Left renal cortex interstitium (tissue), 4 donors: ENCODE measurements at regions not wholly inside any gene's neighbourhood (a gene's known extent, or its start where the extent isn't known, plus 50 kb on each side); places are given as distances from the start of the nearest gene placed in this dataset.
"Not testable (repeated sequence)": the region's sequence is repeated elsewhere in the genome, so short reads cannot be mapped to it uniquely, and the experiment has no call there.

Experiments used
- DNase-seq, 4 donors: peaks; one replicate each; pipeline ENCODE4 v3.0.0-alpha.2; 2013; ENCODE audit warnings: low read depth in 4 of 4, low spot score in 2 of 4, missing footprints in 1 of 4

DNA sequence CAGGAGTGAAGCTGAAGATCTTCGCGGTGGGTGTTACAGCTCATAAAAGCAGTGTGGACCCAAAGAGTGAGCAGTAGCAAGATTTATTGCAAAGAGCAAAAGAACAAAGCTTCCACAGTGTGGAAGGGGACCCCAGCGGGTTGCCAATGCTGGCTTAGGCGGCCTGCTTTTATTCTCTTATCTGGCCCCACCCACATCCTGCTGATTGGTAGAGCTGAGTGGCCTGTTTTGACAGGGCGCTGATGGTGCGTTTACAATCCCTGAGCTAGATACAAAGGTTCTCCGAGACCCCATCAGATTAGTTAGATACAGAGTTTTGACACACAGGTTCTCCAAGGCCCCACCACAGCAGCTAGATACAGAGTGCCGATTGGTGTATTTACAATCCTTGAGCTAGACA, 875.0 kb downstream of the LRFN5 start:
- not testable (repeated sequence) for DNase-seq

DNA sequence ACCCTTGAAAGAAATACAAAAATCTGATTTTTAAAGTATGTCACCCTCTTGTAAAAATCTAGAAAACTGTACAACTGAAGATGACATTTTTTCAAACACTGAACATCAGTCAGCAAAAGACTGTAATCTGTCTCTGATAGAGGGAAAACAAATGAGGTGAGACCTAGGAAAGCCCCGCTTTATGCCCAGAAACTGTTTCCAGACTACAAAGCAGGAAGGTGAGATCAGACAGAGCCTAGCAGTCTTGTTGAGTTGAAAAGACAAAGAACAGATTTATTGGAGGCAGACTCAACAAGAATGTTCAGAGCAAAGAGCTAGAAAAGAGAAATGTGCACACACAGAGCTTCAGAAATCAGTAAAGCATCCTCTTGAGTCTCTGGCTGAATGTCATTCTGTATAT, 873.6 kb downstream of the LRFN5 start:
- DNase-seq: no peak

DNA sequence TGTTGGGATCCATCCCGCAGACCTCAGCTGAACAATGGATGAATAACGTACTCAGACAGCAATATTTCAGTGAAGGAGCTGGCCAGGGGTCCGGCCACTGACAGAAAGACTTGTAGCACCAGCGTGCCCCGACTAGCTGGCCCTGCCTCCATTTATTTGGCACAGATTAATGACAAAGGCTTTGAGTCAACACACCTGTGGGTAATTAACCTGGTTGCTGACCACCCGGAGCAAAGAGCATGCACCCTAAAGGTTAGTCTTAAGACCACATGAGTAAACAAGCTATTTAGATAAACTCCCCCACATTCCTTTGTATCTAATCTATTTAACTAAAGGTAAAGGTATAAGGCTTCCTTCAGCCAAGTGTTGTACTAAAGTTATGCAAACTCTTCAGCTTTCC, 868.6 kb downstream of the LRFN5 start:
- DNase-seq: no peak

DNA sequence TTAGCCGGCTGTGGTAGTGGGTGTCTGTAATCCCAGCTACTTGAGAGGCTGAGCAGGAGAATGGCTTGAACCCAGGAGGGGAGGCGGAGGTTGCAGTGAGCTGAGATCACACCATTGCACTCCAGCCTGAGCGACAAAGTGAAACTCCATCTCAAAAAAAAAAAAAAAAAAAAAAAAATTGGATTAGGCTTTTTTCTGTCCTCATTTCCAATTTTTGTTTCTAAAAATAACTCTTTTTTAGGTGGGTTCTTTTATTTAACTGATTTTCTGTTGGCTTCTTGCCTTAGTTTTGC, 863.7 kb downstream of the LRFN5 start:
- no peak for DNase-seq

DNA sequence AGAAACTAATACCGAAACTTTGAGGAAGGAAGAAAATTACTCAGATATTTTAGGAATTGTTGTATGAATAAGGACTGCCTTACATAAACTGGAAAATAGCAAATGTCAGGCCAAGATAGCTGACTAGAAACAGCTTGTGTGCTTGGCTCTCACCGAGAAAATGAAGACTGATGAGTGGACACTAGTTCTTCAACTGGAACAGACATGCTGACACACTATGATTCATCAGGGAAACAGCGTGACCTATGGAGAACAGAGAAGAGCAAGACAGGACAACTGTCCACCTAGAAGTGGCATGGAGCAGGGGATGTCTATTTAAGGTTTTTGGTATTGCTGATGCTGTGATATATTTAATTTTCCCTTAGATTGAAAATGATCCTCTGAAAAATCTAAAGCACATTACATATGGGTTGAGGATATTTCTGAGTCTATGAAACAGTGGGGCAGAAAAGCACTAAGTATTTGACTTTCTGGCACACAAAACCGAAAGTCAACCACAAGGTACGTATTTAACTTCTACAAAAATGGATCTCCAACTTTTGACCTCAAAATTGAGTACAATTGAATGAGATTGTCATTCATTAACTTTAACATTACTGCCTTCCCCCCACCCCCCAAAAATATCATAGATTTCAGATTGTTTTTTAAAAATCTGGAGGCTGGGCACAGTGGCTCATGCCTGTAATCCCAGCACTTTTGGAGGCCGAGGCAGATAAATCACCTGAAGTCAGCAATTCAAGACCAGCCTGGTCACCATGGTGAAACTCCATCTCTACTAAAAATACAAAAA, 863.2 kb downstream of the LRFN5 start:
- no peak for DNase-seq

GRCh38 chr14:42460673-42461072, 854.0 kb downstream of the LRFN5 start:
- no peak for DNase-seq

- DNase-seq: no peak
Observed at GRCh38 chr14:42459171-42459685, 852.6 kb downstream of the LRFN5 start.

GRCh38 chr14:42441615-42442014, 834.9 kb downstream of the LRFN5 start:
- DNase-seq: no peak

DNA sequence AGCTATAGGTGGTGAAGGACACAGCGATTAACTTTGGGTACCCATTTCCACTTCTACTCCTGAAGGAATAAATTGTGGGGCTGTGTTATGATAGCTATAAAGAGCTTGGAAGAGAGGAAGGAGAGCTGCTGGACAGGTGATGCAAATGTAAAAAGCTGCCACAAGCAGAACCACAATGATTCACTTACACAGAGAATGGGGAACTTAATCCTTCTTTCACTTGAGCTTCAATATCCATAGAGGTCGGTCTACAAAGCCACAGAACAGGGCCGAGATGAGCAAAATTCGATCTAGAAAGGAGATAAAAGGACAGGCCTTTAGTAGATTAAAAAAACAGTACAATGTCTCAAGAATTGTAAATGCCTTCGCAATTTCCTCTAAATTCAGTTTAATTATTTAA, 831.1 kb downstream of the LRFN5 start:
- DNase-seq: no peak

DNA sequence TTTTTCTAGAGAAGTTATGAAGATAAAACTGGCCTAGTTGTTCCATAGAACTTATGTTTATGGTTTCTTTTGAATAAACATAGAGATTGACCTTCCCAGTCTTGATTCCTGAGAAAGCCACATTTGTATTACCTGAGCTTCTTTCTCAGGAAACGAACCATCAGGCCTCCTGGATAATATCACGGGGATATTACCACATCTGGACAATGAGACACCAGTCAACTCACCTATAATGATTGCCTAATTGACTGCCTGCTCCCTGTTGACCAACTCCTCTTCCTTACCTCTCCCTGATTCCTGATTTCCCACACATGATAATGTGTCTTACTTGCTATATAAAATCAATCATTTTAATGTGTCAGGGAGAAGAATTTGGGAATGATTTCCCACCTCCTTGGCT, 822.7 kb downstream of the LRFN5 start:
- no peak for DNase-seq

- no peak for DNase-seq
Observed at GRCh38 chr14:42428996-42429395, 822.3 kb downstream of the LRFN5 start.

DNA sequence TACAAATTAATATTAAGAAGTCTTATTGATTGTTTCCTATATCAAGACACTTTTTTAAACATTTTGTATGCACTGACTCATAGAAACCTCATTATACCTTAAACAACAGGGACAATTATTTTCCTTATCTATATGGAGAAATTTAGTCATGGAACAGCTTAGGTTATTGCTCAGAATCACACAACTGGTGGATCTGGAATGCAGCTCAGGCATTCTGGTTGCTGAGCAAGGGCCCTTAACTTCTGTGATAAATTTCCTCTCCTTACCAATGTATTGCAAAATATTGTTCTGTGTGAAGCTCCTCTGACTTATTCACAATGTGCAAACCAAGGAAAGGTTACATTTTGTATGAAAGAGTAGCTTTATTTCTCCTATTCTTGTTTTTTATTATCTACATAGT, 817.8 kb downstream of the LRFN5 start:
- no peak for DNase-seq

GRCh38 chr14:42421377-42422078, 814.9 kb downstream of the LRFN5 start:
- DNase-seq: no peak

GRCh38 chr14:42420071-42420470, 813.4 kb downstream of the LRFN5 start:
- DNase-seq: no peak

- no peak for DNase-seq
Observed at GRCh38 chr14:42407153-42407552, 800.5 kb downstream of the LRFN5 start.

DNA sequence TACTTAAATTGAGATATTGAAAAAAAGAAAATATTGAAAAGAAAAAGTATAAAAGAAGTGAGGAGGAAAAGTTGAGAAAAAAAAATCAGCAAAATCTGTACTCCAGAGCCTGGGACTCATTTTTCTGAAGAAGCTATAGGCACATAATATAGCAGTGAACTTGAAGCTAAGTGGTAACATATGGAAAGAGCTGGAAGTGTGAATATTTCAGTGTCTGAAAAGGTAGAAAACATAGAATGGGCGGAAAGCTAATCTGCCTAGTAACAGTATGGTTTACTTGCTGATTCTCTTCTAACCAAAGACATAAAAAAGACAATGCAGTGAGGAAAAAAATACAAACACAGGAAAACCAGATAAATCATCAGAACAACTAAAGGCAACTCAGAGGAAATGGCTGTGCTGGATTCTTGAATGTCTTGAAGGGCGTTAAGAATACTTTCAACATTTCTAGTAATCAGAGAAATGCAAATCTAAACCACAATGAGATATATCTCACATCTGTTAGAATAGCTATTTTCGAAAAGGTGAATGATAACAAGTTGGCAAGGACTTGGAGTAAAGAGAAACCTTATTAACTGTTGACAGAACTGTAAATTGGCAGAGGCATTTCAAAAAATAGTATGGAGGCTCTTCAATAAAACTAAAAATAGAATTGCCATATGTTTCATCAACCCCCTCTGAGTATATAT, 784.6 kb downstream of the LRFN5 start:
- DNase-seq: no peak

DNA sequence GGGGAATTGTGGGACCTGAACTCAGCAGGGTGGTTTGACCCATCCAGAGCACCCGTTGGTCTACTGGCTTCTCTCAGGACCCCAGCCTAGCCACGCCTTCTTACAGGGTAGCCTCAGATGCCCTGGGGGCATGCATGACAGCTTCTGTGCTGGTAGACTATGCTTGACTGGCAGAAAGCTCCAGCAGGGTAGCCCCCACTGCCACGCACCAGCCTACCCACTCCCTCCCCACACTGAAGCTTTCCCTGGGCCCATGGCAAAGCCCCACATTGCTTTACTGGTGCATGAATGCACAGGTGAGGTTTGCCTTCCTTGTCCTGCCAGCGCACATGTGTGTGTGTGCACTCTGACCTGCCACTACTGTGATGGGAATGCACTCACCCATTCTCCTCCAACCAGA, 772.2 kb downstream of the LRFN5 start:
- no peak for DNase-seq

DNA sequence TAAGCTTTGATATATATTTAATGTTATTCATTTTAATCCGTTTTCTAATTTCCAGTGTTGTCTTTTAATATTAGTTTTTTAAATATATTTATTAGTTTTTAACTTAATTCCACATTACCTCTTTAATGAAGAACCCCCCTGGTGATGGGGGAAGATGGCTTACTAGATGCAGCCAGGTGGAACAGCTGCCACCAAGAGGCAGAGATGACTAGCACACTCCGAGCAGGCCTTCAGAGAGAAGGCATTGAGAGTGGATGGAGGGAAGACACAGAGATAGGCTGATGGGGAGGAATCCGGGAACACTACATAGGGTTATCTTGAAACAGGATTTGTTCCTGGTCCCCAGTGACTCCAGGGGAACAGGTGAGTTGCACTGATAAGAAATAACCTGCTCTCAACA, 771.6 kb downstream of the LRFN5 start:
- no peak for DNase-seq

- DNase-seq: no peak
Observed at GRCh38 chr14:42374332-42374731, 767.7 kb downstream of the LRFN5 start.

- no peak for DNase-seq
Observed at GRCh38 chr14:42370056-42370455, 763.4 kb downstream of the LRFN5 start.

DNA sequence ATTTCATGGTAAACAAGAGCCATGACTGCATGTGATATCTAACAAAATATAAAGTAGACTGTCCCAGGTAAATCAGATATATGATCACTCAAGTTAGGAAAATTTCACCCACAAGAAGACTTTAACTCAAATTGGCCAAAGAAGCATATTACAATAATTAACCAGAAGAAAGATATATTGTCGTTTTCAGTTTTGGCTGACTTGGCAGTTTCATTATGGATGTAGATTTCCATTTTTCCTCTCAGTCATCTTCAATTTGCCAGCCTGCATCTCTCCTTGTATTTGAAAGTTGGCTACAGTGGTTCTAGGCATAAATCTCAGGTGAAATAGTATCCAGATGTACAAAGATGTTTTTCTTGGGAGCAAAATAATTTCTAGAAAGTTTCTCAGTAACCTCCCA, 761.6 kb downstream of the LRFN5 start:
- DNase-seq: no peak

GRCh38 chr14:42353315-42353714, 746.6 kb downstream of the LRFN5 start:
- no peak for DNase-seq
